GM21526 (cell line): ENCODE measurements at regions not wholly inside any gene's neighbourhood (a gene's known extent, or its start where the extent isn't known, plus 50 kb on each side); places are given as distances from the start of the nearest gene placed in this dataset.

ENCODE experiments used
- ATAC-seq: cut with Tn5 transposase; IDR thresholded peaks from one replicate; pipeline ENCODE4 v1.9.1; 2021; ENCODE audit warnings: moderate library complexity; ENCODE audit not compliant: unreplicated experiment, low FRiP score

DNA sequence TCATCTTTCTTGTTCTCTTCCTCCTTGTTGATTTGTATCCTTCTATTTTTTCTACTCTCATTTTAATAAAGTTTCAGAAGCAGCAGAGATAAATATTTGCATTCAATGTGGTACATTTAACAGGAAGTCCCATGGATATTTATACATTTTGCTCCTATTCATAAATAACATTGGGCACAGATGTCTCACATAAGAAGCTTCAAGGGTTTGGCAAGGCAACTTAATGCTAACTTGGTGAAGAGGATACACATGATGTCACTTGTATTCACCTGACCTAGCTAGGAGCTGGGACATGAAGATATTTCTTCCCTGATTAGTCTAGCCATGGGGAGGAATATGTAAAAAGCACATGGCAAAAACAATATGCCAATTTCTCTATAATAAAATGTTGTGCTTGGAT lies 65.1 kb upstream of the DUSP10 start:
- ATAC-seq: no peak

GRCh38 chr1:221806236-221806635 lies 64.3 kb upstream of the DUSP10 start:
- ATAC-seq: no peak

DNA sequence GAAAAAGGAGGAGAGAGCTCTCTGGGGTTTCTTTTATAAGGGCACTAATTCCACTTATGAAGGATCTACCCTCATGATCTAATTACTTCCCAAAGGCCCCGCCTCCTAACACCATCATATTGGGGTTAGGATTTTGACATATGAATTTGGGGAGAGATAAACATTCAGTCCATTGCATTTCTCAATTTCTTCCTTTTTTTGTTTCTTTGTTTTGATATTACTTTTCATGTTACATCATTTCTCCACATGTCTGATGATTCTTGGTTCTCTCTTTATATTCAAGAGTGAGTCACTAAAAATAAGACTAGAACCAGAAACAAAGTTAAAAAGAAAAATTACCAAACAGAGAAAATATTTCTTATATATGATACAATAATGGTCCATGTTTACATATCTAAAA lies 63.2 kb upstream of the DUSP10 start:
- no peak for ATAC-seq

DNA sequence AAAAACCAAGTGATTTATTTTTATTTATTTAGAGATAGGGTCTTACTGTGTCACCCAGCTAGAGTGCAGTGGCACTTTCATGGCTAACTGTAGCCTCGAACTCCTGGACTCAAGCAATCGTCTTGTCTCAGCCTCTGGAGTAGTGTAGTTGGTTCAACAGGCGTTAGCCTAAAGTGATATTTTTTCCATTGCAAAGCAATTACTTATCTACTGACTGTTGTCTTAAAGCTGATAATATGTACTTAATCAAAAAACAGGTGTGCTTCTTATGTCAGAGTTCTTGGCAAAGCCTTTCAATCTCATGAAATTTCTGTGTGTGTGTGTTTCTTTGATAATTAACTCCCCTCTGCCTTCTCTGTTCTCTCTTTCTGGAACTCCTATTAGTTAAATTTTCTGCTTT lies 62.4 kb upstream of the DUSP10 start:
- no peak for ATAC-seq

- ATAC-seq: no peak
These were observed 60.1 kb upstream of the DUSP10 start for GRCh38 chr1:221801773-221802516.

GRCh38 chr1:221801251-221801661 lies 59.4 kb upstream of the DUSP10 start:
- no peak for ATAC-seq

DNA sequence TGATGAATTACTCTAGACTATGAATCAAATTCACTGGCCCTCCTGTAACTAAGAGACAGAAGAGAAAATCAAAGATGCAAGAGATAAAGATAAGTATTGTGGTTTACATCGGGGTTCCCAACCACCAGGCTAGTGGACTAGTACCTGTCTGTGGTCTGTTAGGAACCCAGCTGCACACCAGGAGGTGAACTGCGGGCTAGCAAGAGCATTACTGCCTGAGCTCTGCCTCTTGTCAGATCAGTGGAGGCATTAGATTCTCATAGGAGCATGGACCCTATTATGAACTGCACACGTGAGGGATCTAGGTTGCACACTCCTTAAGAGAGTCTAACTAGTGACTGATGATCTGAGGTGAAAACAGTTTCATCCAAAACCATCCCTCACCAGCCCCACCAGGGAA lies 58.9 kb upstream of the DUSP10 start:
- no peak for ATAC-seq

DNA sequence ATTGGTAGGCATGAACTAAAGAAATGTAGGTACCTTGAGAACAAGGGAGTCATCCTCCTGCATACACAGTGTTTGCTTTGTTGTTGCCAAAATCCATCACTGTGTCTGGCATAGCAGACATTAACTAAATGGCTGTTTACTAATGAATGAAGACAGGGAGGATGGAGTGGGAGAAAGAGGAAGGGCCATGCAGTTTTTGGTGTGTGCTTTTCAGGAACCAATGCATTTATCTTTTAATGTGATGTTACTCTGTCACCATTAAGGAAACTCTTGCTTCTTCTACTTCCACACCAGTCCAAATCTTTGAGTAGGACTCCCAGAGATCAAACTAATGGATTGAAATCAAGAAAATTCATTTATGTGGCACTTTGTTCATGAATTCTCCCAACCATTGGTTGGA lies 55.6 kb upstream of the DUSP10 start:
- no peak for ATAC-seq

DNA sequence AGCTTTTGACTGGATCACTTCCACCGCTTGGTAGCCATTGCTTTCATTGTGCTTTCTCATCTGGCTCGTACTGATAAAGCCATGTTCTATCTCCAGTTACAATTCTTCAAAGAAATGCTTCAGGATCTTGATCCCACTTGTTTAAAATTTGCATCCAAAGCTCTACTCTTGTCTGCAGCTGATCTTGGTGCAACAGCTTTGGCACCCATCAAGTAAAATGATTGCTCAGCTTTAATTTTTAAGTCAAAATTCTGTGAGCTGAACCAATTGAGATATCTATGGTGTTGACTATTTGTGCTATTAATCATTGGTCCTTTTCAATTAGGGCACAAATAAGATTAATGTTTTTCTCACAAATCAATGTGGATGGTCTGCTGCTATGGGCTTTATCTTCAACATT lies 54.8 kb upstream of the DUSP10 start:
- no peak for ATAC-seq

GRCh38 chr1:221795380-221795779 lies 53.5 kb upstream of the DUSP10 start:
- no peak for ATAC-seq

DNA sequence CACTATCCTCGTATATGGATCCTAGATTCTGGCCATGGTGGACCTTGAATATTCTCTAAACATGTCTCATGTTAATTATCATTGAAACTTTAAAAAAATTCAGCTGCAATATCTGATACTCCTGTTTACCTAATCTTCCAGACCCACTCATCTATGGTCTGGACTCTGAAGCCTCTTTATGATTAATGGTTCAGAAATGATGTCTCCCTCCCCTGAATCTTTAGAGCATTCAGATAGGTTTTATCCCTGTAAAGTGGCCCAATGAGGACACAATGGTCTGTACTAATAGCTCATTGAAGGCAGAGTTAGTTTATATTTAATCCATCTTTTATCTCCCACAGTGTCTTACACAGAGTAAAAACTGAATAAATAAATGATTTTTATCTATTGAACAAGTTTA lies 53.0 kb upstream of the DUSP10 start:
- no peak for ATAC-seq

- peak; percentile 31 for ATAC-seq
These were observed 52.3 kb upstream of the DUSP10 start for GRCh38 chr1:221794079-221794670.

- peak; percentile 82 for ATAC-seq
These were observed 51.7 kb upstream of the DUSP10 start for GRCh38 chr1:221793439-221794078.

DNA sequence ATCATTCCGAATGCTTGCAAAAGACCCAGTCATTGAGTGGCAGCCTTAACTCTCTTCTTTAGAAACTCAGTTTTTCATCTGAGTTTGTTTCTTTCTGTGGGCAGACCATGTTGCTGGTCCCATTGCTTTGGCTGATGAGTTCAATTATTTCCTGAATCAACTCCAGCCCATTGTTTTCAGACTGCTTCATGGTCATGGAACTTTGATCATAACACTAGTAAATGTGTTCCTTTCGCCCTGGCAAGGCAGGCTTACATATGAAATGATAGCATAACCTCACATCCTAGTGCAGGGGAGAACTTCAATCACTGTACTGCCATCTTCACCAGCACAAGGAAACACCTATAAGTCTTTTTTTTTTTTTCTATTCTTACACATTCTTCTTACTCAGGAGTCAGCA lies 50.0 kb upstream of the DUSP10 start:
- ATAC-seq: no peak
